OCI-LY7 (cell line): ENCODE measurements at regions not wholly inside any gene's neighbourhood (a gene's known extent, or its start where the extent isn't known, plus 50 kb on each side); places are given as distances from the start of the nearest gene placed in this dataset.

Experiments used
- BruUV-seq: library from RNA; stranded (reverse); fragments of 400-500 nt; replicated peaks from 2 replicates; lab custom pipeline; 2021; lab: Mats Ljungman, UMichigan
- CTCF ChIA-PET: fragments of 300-600 bp; sonication (Branson Sonifier 250); formaldehyde crosslinking; loops from one replicate; lab custom pipeline; 2022; ENCODE audit warnings: antibody characterized with exemption; ENCODE audit not compliant: unreplicated experiment; lab: Charles Lee
- POLR2A ChIA-PET: fragments of 300-600 bp; sonication (Branson Sonifier 250); formaldehyde crosslinking; loops from one replicate; lab custom pipeline; 2022; ENCODE audit warnings: antibody characterized with exemption; lab: Charles Lee
- DNase-seq: peaks from one replicate; pipeline ENCODE4 v3.0.0-alpha.2; 2015; ENCODE audit warnings: low spot score
- H2AFZ ChIP-seq: fragments of 200-600 bp; sonication (generic), shearing (Covaris generic); 2 replicates; pipeline ENCODE4 v1.6.1; 2014; ENCODE audit warnings: mild to moderate bottlenecking, antibody characterized with exemption, low read length, moderate library complexity
- H3K27ac ChIP-seq: fragments of 200-600 bp; sonication (generic); 2 replicates; pipeline ENCODE4 v1.5.1; 2014; ENCODE audit warnings: mixed run types, low read depth, mild to moderate bottlenecking, moderate library complexity, low read length, inconsistent platforms; ENCODE audit not compliant: poor library complexity, severe bottlenecking
- H3K36me3 ChIP-seq: fragments of 200-600 bp; sonication (generic); 2 replicates; pipeline ENCODE4 v1.6.1; 2014; ENCODE audit warnings: mild to moderate bottlenecking, antibody characterized with exemption, low read length, moderate library complexity, mixed read lengths; ENCODE audit not compliant: insufficient read depth
- H3K4me1 ChIP-seq: fragments of 200-600 bp; sonication (generic); 2 replicates; pipeline ENCODE4 v1.5.1; 2014; ENCODE audit warnings: mild to moderate bottlenecking, low read length; ENCODE audit not compliant: insufficient read depth, poor library complexity, severe bottlenecking
- H3K4me2 ChIP-seq: fragments of 200-600 bp; sonication (generic); 2 replicates; pipeline ENCODE4 v1.6.1; 2014; ENCODE audit warnings: mild to moderate bottlenecking, low read length
- H3K4me3 ChIP-seq: fragments of 200-600 bp; sonication (generic); 2 replicates; pipeline ENCODE4 v1.5.1; 2014; ENCODE audit warnings: mild to moderate bottlenecking, low read depth, low read length; ENCODE audit not compliant: poor library complexity, severe bottlenecking
- H3K79me2 ChIP-seq: fragments of 200-600 bp; sonication (generic); 2 replicates; pipeline ENCODE4 v1.6.1; 2016; ENCODE audit warnings: low read depth, mild to moderate bottlenecking, low read length, moderate library complexity, mixed read lengths; ENCODE audit not compliant: insufficient read depth
- H3K9me2 ChIP-seq: fragments of 200-600 bp; sonication (generic); 2 replicates; pipeline ENCODE4 v1.6.1; 2016; ENCODE audit warnings: mild to moderate bottlenecking, low read length, mixed read lengths; ENCODE audit not compliant: insufficient read depth
- H3K9me3 ChIP-seq: fragments of 200-600 bp; sonication (generic); 2 replicates; pipeline ENCODE4 v1.6.1; 2014; ENCODE audit warnings: mild to moderate bottlenecking, mixed run types, low read length, mixed read lengths
- H4K20me1 ChIP-seq: fragments of 200-600 bp; sonication (generic); 2 replicates; pipeline ENCODE4 v1.6.1; 2014; ENCODE audit warnings: mild to moderate bottlenecking, antibody characterized with exemption, low read length, moderate library complexity, mixed read lengths; ENCODE audit not compliant: insufficient read depth
- EZH2phosphoT487 ChIP-seq: fragments of 200-600 bp; sonication (generic); IDR thresholded peaks from 2 replicates; pipeline ENCODE4 v1.6.1; 2018; ENCODE audit warnings: low read depth, borderline replicate concordance, mild to moderate bottlenecking, mixed run types, antibody characterized with exemption, low read length, moderate library complexity, mixed read lengths
- intact Hi-C: fragments of 100-400 bp; cut with micrococcal nuclease; formaldehyde crosslinking; loops from one replicate; pipeline ENCODE4 v1.10.0; 2022; ENCODE audit not compliant: unreplicated experiment
- TF ChIP-seq, protein P1 (sequence below): fragments of 200-600 bp; sonication (generic); conservative IDR thresholded peaks from 2 replicates; pipeline ENCODE4 v1.5.1; 2014; ENCODE audit warnings: mild to moderate bottlenecking, antibody characterized with exemption, low read length, moderate library complexity, mixed read lengths

DNA sequence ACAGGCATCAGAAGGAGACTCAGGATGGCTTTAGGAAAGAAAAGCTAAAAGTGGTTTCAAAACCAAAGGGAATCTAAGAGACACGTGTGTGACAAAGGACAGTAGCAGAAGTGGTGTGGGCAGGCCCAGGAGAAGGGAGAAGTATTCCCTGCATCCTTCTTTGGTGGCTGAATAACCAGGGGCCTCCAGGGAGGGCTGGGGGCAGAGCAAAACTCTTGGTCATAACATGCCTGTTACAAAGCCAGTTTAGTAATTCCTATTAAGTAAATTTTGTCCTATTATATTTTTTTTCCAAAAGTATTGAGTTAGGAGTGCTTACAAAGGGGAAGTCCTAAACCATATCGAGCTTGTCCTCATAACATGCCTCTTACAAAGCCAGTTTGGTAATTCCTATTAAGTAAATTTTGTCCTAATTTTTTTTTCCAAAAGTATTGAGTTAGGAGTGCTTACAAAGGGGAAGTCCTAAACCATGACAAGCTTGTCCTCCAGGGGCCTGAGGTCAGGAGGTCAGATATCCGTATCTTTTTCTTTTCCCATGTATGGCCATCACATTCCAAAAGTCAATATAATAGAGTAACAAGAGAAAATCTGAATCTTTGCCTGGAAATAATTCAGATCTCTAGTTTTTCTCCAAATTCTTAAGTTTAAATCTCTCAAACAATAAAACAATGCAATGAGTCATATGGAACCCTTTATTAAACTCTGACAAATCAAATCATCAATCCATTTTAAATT lies 509.2 kb downstream of the LTN1 start:
- no peak overlapping the region for H3K4me3 ChIP-seq
- no peaks in the 10 kb centered on the region for H3K79me2 ChIP-seq
- intact Hi-C loops, result no loop called here
- H3K9me3 ChIP-seq, result no peaks in the 10 kb centered on the region
- BruUV-seq, result no TSS peak
- no peaks in the 10 kb centered on the region for H3K4me1 ChIP-seq
- H3K9me2 ChIP-seq, result no peaks in the 10 kb centered on the region
- no peaks in the 10 kb centered on the region for H4K20me1 ChIP-seq
- no peak overlapping the region for H3K4me2 ChIP-seq
- no peak for TF ChIP-seq EZH2phosphoT487
- TF ChIP-seq, protein P1, sequence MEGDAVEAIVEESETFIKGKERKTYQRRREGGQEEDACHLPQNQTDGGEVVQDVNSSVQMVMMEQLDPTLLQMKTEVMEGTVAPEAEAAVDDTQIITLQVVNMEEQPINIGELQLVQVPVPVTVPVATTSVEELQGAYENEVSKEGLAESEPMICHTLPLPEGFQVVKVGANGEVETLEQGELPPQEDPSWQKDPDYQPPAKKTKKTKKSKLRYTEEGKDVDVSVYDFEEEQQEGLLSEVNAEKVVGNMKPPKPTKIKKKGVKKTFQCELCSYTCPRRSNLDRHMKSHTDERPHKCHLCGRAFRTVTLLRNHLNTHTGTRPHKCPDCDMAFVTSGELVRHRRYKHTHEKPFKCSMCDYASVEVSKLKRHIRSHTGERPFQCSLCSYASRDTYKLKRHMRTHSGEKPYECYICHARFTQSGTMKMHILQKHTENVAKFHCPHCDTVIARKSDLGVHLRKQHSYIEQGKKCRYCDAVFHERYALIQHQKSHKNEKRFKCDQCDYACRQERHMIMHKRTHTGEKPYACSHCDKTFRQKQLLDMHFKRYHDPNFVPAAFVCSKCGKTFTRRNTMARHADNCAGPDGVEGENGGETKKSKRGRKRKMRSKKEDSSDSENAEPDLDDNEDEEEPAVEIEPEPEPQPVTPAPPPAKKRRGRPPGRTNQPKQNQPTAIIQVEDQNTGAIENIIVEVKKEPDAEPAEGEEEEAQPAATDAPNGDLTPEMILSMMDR, result no peak
- CTCF ChIA-PET, result no interaction called here
- no peak overlapping the region for H2AFZ ChIP-seq
- DNase-seq, result no peak
- no peaks in the 10 kb centered on the region for H3K36me3 ChIP-seq
- POLR2A ChIA-PET, result no interaction called here
- no peak overlapping the region for H3K27ac ChIP-seq

DNA sequence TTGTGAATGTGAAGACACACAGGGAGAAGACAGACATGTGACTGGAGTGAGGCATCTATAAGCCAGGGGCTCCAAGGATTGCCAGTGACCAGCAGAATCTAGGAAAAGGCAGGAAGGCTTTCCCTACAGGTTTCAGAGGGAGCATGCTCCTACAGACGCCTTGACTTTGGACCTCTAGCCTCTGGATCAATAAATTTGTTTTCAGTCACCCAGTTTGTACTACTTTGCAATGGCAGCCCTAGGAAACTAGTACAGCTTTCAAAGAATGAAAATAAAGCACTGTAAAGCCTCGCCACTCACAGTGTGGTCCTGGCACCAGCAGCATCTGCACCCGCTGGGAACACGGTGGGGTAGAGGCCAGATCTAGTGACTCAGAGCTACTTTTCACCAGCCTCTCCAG lies 510.0 kb downstream of the LTN1 start:
- no peak overlapping the region for H2AFZ ChIP-seq
- no peaks in the 10 kb centered on the region for H3K9me3 ChIP-seq
- H3K9me2 ChIP-seq, result no peaks in the 10 kb centered on the region
- ChIA-PET POLR2A (no interaction called here), CTCF (no interaction called here)
- H3K27ac ChIP-seq, result no peak overlapping the region
- H3K36me3 ChIP-seq, result no peaks in the 10 kb centered on the region
- no peak for DNase-seq
- BruUV-seq, result no TSS peak
- intact Hi-C loops, result no loop called here
- H3K79me2 ChIP-seq, result no peaks in the 10 kb centered on the region
- no peaks in the 10 kb centered on the region for H3K4me1 ChIP-seq
- H4K20me1 ChIP-seq, result no peaks in the 10 kb centered on the region
- TF ChIP-seq EZH2phosphoT487, result no peak
- TF ChIP-seq, protein P1, result no peak
- no peak overlapping the region for H3K4me2 ChIP-seq
- no peak overlapping the region for H3K4me3 ChIP-seq

DNA sequence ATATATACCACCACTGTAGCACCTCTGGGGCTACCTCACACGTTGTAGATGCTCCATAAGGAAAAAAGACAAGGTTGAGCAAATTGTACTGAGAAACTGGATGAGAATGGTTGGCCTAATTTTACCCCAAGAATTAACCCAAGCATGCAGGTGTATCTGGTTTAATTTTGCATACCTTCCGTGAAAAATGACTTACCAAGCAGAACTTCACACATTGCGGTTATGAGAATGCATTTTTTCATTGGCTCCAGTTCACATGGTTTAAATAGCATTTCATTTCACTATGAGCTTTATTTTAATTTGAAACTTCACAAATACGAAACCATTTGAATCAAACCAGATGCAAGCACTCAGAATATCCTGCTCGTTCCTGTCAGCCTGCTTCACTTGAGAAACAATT lies 512.2 kb downstream of the LTN1 start:
- ChIA-PET POLR2A (no interaction called here), CTCF (no interaction called here)
- H2AFZ ChIP-seq, result no peak overlapping the region
- no peaks in the 10 kb centered on the region for H3K4me1 ChIP-seq
- DNase-seq, result no peak
- no peak overlapping the region for H3K4me3 ChIP-seq
- H3K27ac ChIP-seq, result no peak overlapping the region
- no peaks in the 10 kb centered on the region for H3K9me2 ChIP-seq
- intact Hi-C loops, result no loop called here
- no peak overlapping the region for H3K4me2 ChIP-seq
- no peaks in the 10 kb centered on the region for H3K36me3 ChIP-seq
- no peaks in the 10 kb centered on the region for H4K20me1 ChIP-seq
- TF ChIP-seq, protein P1, result no peak
- no peak for TF ChIP-seq EZH2phosphoT487
- no peaks in the 10 kb centered on the region for H3K9me3 ChIP-seq
- no TSS peak for BruUV-seq
- H3K79me2 ChIP-seq, result no peaks in the 10 kb centered on the region
